HepG2 (cell line): ENCODE measurements at regions not wholly inside any gene's neighbourhood (a gene's known extent, or its start where the extent isn't known, plus 50 kb on each side); places are given as distances from the start of the nearest gene placed in this dataset.

Source experiments
- ATAC-seq: fragments of 200-7000 bp; cut with Tn5 transposase; 3 replicates; pipeline ENCODE4 v1.9.1; 2020; ENCODE audit warnings: mild to moderate bottlenecking, moderate library complexity
- BruUV-seq: library from RNA; stranded (reverse); fragments of 400-500 nt; replicated peaks from 2 replicates; lab custom pipeline; 2021; lab: Mats Ljungman, UMichigan
- CTCF ChIA-PET: fragments of 300-600 bp; formaldehyde crosslinking; extraction: SDS; loops from one replicate; lab custom pipeline; 2021; ENCODE audit warnings: low total read pairs, inconsistent platforms, low intra/inter-chr PET ratio; lab: Yijun Ruan, JAX
- POLR2A ChIA-PET: fragments of 350-600 bp; sonication (Branson Sonifier 250); formaldehyde crosslinking; loops from one replicate; lab custom pipeline; 2020; ENCODE audit warnings: antibody characterized with exemption, inconsistent platforms; lab: Yijun Ruan, JAX
- DNase-seq: peaks from one replicate; pipeline ENCODE4 v3.0.0-alpha.2; 2015; ENCODE audit warnings: low spot score
- FAIRE-seq: peaks from 3 replicates; lab custom pipeline; 2011; peaks lifted over from hg19 to GRCh38; lab: Jason Lieb, UNC
- H2AFZ ChIP-seq: one replicate; pipeline ENCODE4 v1.6.1; 2011; ENCODE audit warnings: low read length, inconsistent platforms
- H3K27ac ChIP-seq: fragments of 300-600 bp; 3 replicates; pipeline ENCODE4 v1.8.0; 2011; ENCODE audit warnings: mixed run types, mild to moderate bottlenecking, mixed read lengths, low read length, inconsistent platforms; ENCODE audit not compliant: insufficient read depth; ENCODE audit errors: extremely low read length
- H3K27me3 ChIP-seq, 2 experiments: fragments of 200-600 bp in 1 of 2; 2 replicates in 1 of 2; 3 replicates in 1 of 2; pipeline versions ENCODE4 v1.6.0 to v1.8.0; 2011; ENCODE audit warnings: low read length in 2 of 2, mild to moderate bottlenecking in 2 of 2, moderate library complexity in 2 of 2, inconsistent platforms in 1 of 2; ENCODE audit not compliant: insufficient read depth in 2 of 2, control insufficient read depth in 1 of 2
- H3K36me3 ChIP-seq, 2 experiments: fragments of 200-600 bp in 1 of 2; replicated peaks in 1 of 2; 2 replicates in 1 of 2; 3 replicates in 1 of 2; pipeline versions ENCODE4 v1.5.1 to v1.8.0; 2011; ENCODE audit warnings: low read length in 2 of 2, inconsistent platforms in 1 of 2; ENCODE audit not compliant: insufficient read depth in 2 of 2, control insufficient read depth in 1 of 2
- H3K4me1 ChIP-seq: 2 replicates; pipeline ENCODE4 v1.5.1; 2012; ENCODE audit warnings: low read length, inconsistent platforms; ENCODE audit not compliant: insufficient read depth
- H3K4me2 ChIP-seq: 2 replicates; pipeline ENCODE4 v1.6.0; 2011; ENCODE audit warnings: low read depth, low read length, inconsistent platforms
- H3K4me3 ChIP-seq, 3 experiments: fragments of 200-600 bp in 1 of 3; sonication (generic), shearing (Covaris generic) in 1 of 3; replicated peaks in 1 of 3; 2 replicates each; pipeline ENCODE4 v1.5.1; 2011 to 2016; ENCODE audit warnings: low read length in 3 of 3, inconsistent platforms in 2 of 3, low read depth in 2 of 3, mild to moderate bottlenecking in 2 of 3, control low read depth in 1 of 3, mixed read lengths in 1 of 3; ENCODE audit not compliant: insufficient read depth in 1 of 3
- H3K79me2 ChIP-seq: one replicate; pipeline ENCODE4 v1.6.1; 2011; ENCODE audit warnings: low read length, inconsistent platforms; ENCODE audit not compliant: insufficient read depth
- H3K9ac ChIP-seq: 2 replicates; pipeline ENCODE4 v1.6.0; 2011; ENCODE audit warnings: mild to moderate bottlenecking, low read depth, low read length, inconsistent platforms; ENCODE audit not compliant: insufficient read depth
- H3K9me3 ChIP-seq: 2 replicates; pipeline ENCODE4 v1.5.1; 2012; ENCODE audit warnings: mild to moderate bottlenecking, low read length
- H4K20me1 ChIP-seq: 2 replicates; pipeline ENCODE4 v1.6.0; 2011; ENCODE audit warnings: inconsistent platforms, mild to moderate bottlenecking, low read length, moderate library complexity; ENCODE audit not compliant: insufficient read depth
- ADNP ChIP-seq: sonication (generic); formaldehyde crosslinking; IDR thresholded peaks from 2 replicates; pipeline ENCODE4 v1.4.0; 2020; ENCODE audit warnings: missing genetic modification reagents
- BATF2 ChIP-seq: sonication (generic); formaldehyde crosslinking; IDR thresholded peaks from 2 replicates; pipeline ENCODE4 v1.8.0; 2022; ENCODE audit warnings: mild to moderate bottlenecking, missing genetic modification reagents, moderate library complexity
- DPF2 ChIP-seq: sonication (generic); formaldehyde crosslinking; IDR thresholded peaks from 2 replicates; pipeline ENCODE4 v1.4.0; 2020; ENCODE audit warnings: mild to moderate bottlenecking, low read depth, missing genetic modification reagents, borderline replicate concordance
- FIP1L1 ChIP-seq: fragments of 200-400 bp; formaldehyde crosslinking; IDR thresholded peaks from 2 replicates; pipeline ENCODE4 v1.6.1; 2018; ENCODE audit warnings: low read depth, mild to moderate bottlenecking, low read length, moderate library complexity, borderline replicate concordance; ENCODE audit not compliant: insufficient read depth
- MEIS2 ChIP-seq: sonication (generic); formaldehyde crosslinking; IDR thresholded peaks from 2 replicates; pipeline ENCODE4 v1.9.0; 2021; ENCODE audit warnings: mild to moderate bottlenecking, missing genetic modification reagents
- YEATS4 ChIP-seq: sonication (generic); formaldehyde crosslinking; IDR thresholded peaks from 2 replicates; pipeline ENCODE4 v1.4.0; 2020; ENCODE audit warnings: missing genetic modification reagents, borderline replicate concordance
- ZFP41 ChIP-seq: sonication (generic); formaldehyde crosslinking; IDR thresholded peaks from 2 replicates; pipeline ENCODE4 v1.4.0; 2020; ENCODE audit warnings: mild to moderate bottlenecking, missing genetic modification reagents, borderline replicate concordance
- ZFP91 ChIP-seq: sonication (generic); formaldehyde crosslinking; IDR thresholded peaks from 2 replicates; pipeline ENCODE4 v1.9.0; 2022; ENCODE audit warnings: missing genetic modification reagents, mild to moderate bottlenecking, borderline replicate concordance
- WGBS: methylation state at CpG from one replicate; pipeline ENCODE4 v1.1.6; 2017; ENCODE audit warnings: low lambda C conversion rate; 5-methylcytosine and 5-hydroxymethylcytosine counted together
- in situ Hi-C: cut with HindIII; loops from 2 replicates; pipeline ENCODE4 v1.10.0; 2017; ENCODE audit warnings: low pct_unique_long_range_greater_than_20kb; ENCODE audit not compliant: extremely low pct_ligation_motif_present
- intact Hi-C: fragments of 100-400 bp; cut with micrococcal nuclease; formaldehyde crosslinking; loops from one replicate; pipeline ENCODE4 v1.10.0; 2022; ENCODE audit not compliant: unreplicated experiment
- TF ChIP-seq, protein P1 (sequence below): sonication (generic); formaldehyde crosslinking; IDR thresholded peaks from one replicate; pipeline ENCODE4 v1.5.1; 2020; ENCODE audit warnings: mild to moderate bottlenecking, missing genetic modification reagents; ENCODE audit errors: not compliant biosample characterization
- TF ChIP-seq, protein P2 (sequence below): IDR thresholded peaks from 2 replicates; pipeline ENCODE4 v1.6.1; 2018; ENCODE audit warnings: missing genetic modification reagents, mild to moderate bottlenecking, missing compliant biosample characterization

DNA sequence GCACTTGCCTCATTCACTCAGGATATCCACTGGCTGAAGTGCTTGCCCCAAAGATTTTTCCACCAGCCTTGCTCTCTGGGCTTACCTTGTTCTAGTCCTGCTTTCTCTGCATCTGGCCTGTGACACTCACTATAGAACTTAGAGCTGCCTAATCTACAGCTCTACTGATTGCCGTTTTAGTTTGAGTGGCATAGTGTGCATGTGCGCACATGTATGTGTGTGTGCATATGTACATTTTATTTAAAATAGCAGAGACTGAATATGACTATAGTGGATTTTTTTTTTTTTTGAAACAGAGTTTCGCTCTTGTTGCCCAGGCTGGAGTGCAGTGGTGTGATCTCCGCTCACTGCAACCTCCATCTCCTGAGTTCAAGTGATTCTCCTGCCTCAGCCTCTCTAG, 92.0 kb upstream of the CCDC190 start (continued):
- TF ChIP-seq ZFP91 (CRISPR knock-in tag), result no peak

- no peak overlapping the region for H3K27ac ChIP-seq
- H3K79me2 ChIP-seq, result no peaks in the 10 kb centered on the region
- ChIA-PET POLR2A (no interaction called here), CTCF (no interaction called here)
- no peaks in the 10 kb centered on the region for H3K36me3 ChIP-seq
- FAIRE-seq (no peak), ATAC-seq (no peak), DNase-seq (no peak)
- no peaks in the 10 kb centered on the region for H3K4me1 ChIP-seq
- no TSS peak for BruUV-seq
- in situ Hi-C loops, result no loop called here
- H3K27me3 ChIP-seq, result no peaks in the 10 kb centered on the region
- H3K9ac ChIP-seq, result no peak overlapping the region
- H4K20me1 ChIP-seq, result no peaks in the 10 kb centered on the region
- H3K4me3 ChIP-seq, result no peak overlapping the region
- 1% methylated on average over 2 of the region's 2 CpGs for WGBS
- no peak overlapping the region for H2AFZ ChIP-seq
- no peak overlapping the region for H3K4me2 ChIP-seq
- no peaks in the 10 kb centered on the region for H3K9me3 ChIP-seq
- intact Hi-C loops, result no loop called here
- TF ChIP-seq, protein P1, sequence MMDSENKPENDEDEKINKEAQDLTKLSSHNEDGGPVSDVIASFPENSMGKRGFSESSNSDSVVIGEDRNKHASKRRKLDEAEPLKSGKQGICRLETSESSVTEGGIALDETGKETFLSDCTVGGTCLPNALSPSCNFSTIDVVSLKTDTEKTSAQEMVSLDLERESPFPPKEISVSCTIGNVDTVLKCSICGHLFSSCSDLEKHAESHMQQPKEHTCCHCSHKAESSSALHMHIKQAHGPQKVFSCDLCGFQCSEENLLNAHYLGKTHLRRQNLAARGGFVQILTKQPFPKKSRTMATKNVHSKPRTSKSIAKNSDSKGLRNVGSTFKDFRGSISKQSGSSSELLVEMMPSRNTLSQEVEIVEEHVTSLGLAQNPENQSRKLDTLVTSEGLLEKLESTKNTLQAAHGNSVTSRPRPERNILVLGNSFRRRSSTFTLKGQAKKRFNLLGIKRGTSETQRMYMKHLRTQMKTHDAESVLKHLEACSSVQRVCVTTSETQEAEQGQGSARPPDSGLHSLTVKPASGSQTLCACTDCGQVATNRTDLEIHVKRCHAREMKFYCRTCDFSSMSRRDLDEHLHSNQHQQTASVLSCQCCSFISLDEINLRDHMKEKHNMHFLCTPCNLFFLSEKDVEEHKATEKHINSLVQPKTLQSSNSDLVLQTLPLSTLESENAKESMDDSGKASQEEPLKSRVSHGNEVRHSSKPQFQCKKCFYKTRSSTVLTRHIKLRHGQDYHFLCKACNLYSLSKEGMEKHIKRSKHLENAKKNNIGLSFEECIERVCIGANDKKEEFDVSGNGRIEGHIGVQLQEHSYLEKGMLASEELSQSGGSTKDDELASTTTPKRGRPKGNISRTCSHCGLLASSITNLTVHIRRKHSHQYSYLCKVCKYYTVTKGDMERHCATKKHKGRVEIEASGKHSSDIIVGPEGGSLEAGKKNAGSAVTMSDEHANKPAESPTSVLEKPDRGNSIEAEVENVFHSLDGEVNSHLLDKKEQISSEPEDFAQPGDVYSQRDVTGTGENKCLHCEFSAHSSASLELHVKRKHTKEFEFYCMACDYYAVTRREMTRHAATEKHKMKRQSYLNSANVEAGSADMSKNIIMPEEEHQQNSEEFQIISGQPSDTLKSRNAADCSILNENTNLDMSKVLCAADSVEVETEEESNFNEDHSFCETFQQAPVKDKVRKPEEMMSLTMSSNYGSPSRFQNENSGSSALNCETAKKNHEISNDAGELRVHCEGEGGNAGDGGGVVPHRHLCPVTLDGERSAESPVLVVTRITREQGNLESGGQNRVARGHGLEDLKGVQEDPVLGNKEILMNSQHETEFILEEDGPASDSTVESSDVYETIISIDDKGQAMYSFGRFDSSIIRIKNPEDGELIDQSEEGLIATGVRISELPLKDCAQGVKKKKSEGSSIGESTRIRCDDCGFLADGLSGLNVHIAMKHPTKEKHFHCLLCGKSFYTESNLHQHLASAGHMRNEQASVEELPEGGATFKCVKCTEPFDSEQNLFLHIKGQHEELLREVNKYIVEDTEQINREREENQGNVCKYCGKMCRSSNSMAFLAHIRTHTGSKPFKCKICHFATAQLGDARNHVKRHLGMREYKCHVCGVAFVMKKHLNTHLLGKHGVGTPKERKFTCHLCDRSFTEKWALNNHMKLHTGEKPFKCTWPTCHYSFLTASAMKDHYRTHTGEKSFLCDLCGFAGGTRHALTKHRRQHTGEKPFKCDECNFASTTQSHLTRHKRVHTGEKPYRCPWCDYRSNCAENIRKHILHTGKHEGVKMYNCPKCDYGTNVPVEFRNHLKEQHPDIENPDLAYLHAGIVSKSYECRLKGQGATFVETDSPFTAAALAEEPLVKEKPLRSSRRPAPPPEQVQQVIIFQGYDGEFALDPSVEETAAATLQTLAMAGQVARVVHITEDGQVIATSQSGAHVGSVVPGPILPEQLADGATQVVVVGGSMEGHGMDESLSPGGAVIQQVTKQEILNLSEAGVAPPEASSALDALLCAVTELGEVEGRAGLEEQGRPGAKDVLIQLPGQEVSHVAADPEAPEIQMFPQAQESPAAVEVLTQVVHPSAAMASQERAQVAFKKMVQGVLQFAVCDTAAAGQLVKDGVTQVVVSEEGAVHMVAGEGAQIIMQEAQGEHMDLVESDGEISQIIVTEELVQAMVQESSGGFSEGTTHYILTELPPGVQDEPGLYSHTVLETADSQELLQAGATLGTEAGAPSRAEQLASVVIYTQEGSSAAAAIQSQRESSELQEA (CRISPR knock-in tag), result no peak
- no peak for TF ChIP-seq BATF2 (CRISPR knock-in tag)
- TF ChIP-seq MEIS2, result no peak
- TF ChIP-seq ADNP (CRISPR knock-in tag), result no peak
- no peak for TF ChIP-seq YEATS4 (CRISPR knock-in tag)
- no peak for TF ChIP-seq ZFP41 (CRISPR knock-in tag)
- no peak for TF ChIP-seq DPF2 (CRISPR knock-in tag)
- no peak for TF ChIP-seq FIP1L1
- TF ChIP-seq, protein P2, sequence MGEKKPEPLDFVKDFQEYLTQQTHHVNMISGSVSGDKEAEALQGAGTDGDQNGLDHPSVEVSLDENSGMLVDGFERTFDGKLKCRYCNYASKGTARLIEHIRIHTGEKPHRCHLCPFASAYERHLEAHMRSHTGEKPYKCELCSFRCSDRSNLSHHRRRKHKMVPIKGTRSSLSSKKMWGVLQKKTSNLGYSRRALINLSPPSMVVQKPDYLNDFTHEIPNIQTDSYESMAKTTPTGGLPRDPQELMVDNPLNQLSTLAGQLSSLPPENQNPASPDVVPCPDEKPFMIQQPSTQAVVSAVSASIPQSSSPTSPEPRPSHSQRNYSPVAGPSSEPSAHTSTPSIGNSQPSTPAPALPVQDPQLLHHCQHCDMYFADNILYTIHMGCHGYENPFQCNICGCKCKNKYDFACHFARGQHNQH (CRISPR knock-in tag), result no peak
Measured at GRCh38 chr1:162951553-162952315, 90.8 kb upstream of the CCDC190 start.
